Stimulated activated CD8-positive, alpha-beta memory T cell treated with anti-CD3 and anti-CD28 coated beads, Interleukin-4, amount 100 ng/mL, for 1 hour (primary cell): ENCODE measurements at regions not wholly inside any gene's neighbourhood (a gene's known extent, or its start where the extent isn't known, plus 50 kb on each side); places are given as distances from the start of the nearest gene placed in this dataset.
A peak's percentile ranks its signal among the peaks of the same experiment; 100 is the strongest.

Experiments used
- DNase-seq, 2 donors: peaks; one replicate each; pipeline ENCODE4 v3.0.0-alpha.2; 2020; ENCODE audit warnings: low read depth in 2 of 2, low spot score in 1 of 2

DNA sequence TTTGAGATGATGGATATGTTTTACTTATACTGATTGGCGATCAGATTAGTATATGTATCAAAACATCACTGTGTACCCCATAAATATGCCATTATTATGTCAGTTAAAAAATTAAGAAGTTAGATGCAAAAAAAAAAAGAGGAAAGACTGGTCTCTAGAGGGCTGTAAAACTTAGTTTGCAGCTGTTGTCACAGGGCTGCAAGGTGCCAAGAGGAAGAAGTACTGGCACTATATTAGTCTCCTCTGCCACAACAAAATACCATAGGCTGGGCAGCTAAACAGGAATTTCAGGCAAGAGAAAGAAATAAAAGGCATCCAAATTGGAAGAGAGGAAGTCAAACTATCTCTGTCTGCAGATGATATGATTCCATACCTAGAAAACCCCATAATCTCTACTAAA is 177.8 kb upstream of the PLPP4 start:
- DNase-seq, result no peak

- DNase-seq, result no peak
Observed at GRCh38 chr10:120282421-120282820, 174.6 kb upstream of the PLPP4 start.

GRCh38 chr10:120282846-120283492 is 174.1 kb upstream of the PLPP4 start:
- no peak for DNase-seq

DNA sequence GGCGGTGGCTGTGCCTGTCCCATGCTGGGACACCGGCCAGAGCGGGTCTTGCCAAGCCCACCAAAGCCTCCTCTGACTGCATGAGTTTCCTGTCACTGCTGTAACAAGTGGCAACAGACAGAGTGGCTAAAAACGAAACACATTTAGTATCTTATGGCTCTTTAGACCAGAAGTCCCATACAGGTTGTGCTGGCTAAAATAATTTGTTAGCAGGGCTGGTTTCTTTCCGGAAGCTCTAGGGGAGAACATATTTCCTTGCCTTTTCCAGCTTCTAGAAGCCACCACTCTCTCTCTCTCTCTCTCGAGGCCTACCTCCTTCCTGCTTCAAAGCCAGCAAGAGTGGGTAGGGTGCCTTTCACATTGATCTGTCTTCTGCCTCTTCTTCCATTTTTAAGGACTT is 171.6 kb upstream of the PLPP4 start:
- DNase-seq, result no peak

GRCh38 chr10:120286280-120286679 is 170.7 kb upstream of the PLPP4 start:
- DNase-seq, result no peak

GRCh38 chr10:120300513-120300912 is 156.5 kb upstream of the PLPP4 start:
- DNase-seq, result no peak

- no peak for DNase-seq
Observed at GRCh38 chr10:120308589-120308988, 148.4 kb upstream of the PLPP4 start.

- no peak for DNase-seq
Observed at GRCh38 chr10:120313715-120314114, 143.3 kb upstream of the PLPP4 start.

DNA sequence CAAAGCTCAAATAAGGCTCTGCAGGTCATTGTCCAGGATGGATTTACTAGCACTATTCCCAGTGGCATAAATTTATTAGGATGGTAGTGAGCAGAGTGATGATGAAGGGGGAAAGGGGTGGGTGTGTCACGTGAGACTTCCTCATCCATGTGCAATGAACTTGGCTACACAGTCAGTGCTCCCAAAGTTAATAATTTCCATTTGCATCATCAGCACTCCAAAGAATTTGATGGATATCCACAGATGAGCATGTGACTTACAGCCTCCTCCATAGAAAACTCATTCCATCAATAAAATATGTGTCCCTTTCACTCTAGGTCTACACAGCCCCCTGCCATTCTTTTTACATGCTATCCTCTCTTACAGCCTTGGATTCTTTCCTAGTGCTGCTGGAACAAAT is 142.6 kb upstream of the PLPP4 start:
- no peak for DNase-seq

- no peak for DNase-seq
Observed at GRCh38 chr10:120318862-120319261, 138.2 kb upstream of the PLPP4 start.

DNA sequence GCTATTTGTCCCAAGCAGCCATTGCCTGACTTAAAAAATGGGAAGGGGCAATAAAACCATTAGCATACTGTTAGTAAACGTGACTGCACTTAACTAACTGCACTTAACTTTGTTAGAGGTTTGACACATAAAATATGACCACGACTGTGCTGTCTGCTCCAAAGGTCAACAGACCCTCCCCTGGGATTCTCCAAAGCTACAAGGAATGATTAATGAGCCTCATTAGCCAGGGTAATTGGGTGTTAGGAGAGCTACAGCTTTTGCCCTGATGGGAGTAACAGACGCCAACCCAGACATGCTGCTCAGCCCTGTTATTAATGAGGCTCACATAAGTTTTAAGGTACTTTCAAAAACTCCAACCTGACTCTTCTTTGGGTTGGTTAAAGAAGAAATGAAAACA is 129.4 kb upstream of the PLPP4 start:
- no peak for DNase-seq

GRCh38 chr10:120328647-120329046 is 128.4 kb upstream of the PLPP4 start:
- DNase-seq, result no peak

DNA sequence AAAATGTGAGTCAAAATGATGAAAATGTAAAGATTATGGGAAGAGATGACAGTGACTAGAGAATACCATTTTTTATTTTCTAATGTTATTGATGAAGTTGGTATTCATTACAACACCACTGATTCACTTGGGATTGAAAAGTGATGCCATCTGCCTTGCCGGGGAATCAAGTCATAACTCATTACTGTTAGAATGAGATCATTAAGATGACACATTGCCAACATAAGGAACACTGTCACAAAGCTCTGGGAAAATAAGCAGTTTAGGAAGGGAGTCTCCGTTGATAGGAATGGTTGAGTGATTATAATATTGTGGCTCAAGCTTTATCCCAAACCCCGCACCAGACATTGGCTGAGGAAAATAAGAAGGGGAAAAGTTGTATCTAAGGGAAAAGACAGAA is 121.5 kb upstream of the PLPP4 start:
- no peak for DNase-seq

DNA sequence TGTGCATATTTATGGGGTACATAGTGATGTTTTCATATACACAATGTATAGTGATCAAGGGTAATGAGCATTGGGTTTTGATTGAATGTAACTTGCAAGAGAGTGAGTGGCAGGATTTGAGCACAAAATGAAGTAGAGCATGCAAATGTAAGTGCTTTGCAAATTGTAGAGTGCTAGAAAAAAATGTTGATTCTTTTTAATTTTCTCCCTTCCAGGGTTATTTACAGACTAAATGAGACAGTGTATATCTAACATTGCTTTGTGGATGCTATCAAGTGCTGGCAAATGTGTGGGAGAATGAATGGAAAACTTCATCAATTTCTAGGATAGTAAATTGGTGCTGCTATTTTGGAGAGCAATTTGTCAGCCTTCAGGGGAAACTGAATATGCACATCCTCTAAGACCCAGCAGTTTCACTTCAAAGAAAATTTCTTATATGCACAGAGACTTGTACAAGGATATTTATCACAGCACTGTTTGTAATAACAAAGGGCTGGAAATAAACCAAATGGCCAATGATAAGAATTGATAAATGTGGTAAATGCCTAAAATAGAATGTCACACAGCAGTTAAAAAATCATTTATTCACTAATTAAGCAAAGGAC is 120.6 kb upstream of the PLPP4 start:
- DNase-seq, result no peak

- peak in 1 of 2 donors; percentile 21 for DNase-seq
Observed at GRCh38 chr10:120336911-120337540, 120.0 kb upstream of the PLPP4 start.

GRCh38 chr10:120342115-120342714 is 114.8 kb upstream of the PLPP4 start:
- no peak for DNase-seq

DNA sequence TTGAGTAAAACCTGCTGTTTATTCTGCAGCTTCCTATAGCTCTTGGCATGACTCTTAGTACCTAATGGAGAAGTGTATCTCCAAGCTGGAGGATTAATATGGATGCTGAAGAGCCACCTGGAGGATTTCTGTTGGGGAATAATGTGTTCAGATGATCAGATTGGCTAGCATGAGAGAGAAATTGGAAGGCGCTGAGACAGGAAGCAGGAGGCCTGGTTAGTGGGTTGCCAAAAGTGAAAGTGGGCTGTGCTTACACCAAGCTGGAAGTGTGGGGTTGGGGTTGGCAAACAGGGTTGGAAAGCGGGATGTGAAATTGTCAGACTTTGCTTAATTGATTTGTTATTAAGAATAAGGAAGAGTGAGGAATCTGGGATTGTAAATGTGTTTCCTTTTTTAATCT is 111.8 kb upstream of the PLPP4 start:
- no peak for DNase-seq

DNA sequence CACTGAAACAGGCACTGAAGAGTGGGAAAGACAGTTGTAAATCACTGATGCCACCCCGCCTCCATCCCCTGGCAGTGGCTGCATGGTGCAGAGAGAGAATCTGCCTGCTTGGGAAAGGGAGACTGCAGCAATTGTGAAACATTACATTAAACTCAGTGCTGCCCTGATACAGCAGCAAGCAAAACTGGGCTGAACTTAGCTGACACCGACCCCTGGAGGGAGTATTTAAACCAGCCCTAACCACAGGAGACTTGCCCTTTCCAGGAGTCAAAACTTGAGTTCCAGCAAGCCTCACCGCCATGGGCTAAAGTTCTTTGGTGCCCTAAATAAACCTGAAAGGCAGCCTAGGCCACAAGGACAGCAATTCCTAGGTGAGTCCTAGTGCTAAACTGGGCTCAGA is 109.4 kb upstream of the PLPP4 start:
- no peak for DNase-seq

GRCh38 chr10:120349069-120349468 is 108.0 kb upstream of the PLPP4 start:
- DNase-seq, result no peak

DNA sequence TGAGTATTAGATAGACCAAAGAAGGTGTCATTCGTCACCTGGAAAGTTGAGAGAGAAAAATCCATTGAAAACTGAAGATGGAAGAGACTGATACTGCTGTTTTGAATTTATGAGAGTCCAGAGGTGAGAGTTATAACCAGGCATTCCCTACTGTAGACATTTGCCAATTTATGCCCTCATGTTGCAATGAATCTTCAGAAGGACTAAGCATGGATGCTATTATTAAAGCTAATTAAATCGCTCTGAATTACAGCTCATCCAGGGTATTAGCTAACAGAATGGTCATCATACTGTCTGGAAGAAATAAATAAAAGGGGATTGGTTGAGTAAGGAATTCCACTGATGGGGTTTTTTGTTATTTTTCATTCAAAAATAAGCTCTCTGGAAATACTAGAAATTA is 101.6 kb upstream of the PLPP4 start:
- DNase-seq, result no peak

- DNase-seq, result no peak
Observed at GRCh38 chr10:120360571-120360970, 96.5 kb upstream of the PLPP4 start.

- DNase-seq, result no peak
Observed at GRCh38 chr10:120365872-120366271, 91.2 kb upstream of the PLPP4 start.
